Ascending aorta (tissue), 2 donors: ENCODE measurements at regions not wholly inside any gene's neighbourhood (a gene's known extent, or its start where the extent isn't known, plus 50 kb on each side); places are given as distances from the start of the nearest gene placed in this dataset.
A peak's percentile ranks its signal among the peaks of the same experiment; 100 is the strongest.

Experiments
- DNase-seq, 2 donors: peaks; one replicate each; pipeline ENCODE4 v3.0.0-alpha.2; 2019; ENCODE audit warnings: low spot score in 2 of 2
- H3K27ac ChIP-seq, 2 donors: fragments of 200-600 bp; sonication (generic); one replicate each; pipeline ENCODE4 v1.5.1; 2016 to 2017; ENCODE audit warnings: mild to moderate bottlenecking in 1 of 2
- H3K27me3 ChIP-seq: fragments of 200-600 bp; sonication (generic); one replicate; pipeline ENCODE4 v1.5.1; 2017
- H3K36me3 ChIP-seq, 2 donors: fragments of 200-600 bp; sonication (generic); one replicate each; pipeline ENCODE4 v1.5.1; 2016
- H3K4me1 ChIP-seq, 2 donors: fragments of 200-600 bp; sonication (generic); one replicate each; pipeline ENCODE4 v1.5.1; 2016 to 2017; ENCODE audit warnings: mild to moderate bottlenecking in 1 of 2
- H3K4me3 ChIP-seq, 2 donors: fragments of 200-600 bp; sonication (generic); one replicate each; pipeline ENCODE4 v1.5.1; 2016 to 2017; ENCODE audit warnings: mild to moderate bottlenecking in 1 of 2
- H3K9me3 ChIP-seq, 2 donors: fragments of 200-600 bp; sonication (generic); one replicate each; pipeline ENCODE4 v1.5.1; 2016
- intact Hi-C: fragments of 100-400 bp; cut with DNase I; formaldehyde crosslinking; loops from one replicate; pipeline ENCODE4 v1.15.1; 2023
- TF ChIP-seq, protein P1 (sequence below), 3 experiments: fragments of 200-600 bp in 2 of 3; fragments of 450-650 bp in 1 of 3; sonication (generic) in 2 of 3; IDR thresholded peaks; one replicate each; pipeline ENCODE4 v1.5.1; 2016 to 2019; ENCODE audit warnings: antibody characterized with exemption in 3 of 3, mild to moderate bottlenecking in 1 of 3, moderate library complexity in 1 of 3

DNA sequence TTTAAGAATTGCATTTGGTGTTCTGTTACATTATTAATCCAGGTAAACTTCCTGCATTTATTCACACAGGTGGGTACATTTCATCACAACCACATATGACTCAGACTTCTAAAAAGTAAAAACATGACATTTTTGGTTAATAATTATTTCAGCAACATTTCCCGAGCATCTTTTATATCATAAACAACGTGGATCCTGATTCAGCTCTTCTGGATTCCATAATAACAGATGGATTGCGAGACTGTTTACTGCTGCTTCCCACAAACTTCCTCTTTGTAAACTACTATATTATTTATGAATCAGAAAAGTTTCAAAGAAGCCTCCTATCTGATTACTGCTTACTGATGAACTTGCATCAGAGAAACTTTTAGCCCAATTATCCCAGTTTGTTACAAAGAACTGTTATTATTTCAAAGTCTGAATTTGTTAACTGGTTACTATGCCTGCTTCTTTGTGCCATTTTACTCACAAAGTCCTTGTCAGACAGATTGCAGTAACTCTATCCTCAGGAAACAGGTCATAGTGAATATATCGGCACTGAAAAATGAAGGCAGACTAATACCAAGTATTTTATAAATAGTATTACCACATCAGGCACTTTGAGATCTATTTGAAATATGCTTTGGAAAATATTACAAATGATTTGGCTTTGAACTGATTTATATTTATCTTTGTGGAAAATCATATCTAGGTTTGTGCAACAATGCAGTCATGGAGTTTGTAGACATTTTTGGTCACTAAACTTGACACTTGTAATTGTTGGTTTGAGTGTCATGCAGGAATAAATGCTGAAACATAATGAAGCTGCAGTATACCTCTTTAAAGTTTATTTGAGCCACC, 511.6 kb downstream of the PLCL1 start:
- Histone ChIP-seq H3K27ac (no peak overlapping the region), H3K9me3 (no peaks in the 10 kb centered on the region), H3K27me3 (no peaks in the 10 kb centered on the region), H3K36me3 (no peaks in the 10 kb centered on the region), H3K4me1 (no peaks in the 10 kb centered on the region), H3K4me3 (no peak overlapping the region)
- TF ChIP-seq, protein P1, sequence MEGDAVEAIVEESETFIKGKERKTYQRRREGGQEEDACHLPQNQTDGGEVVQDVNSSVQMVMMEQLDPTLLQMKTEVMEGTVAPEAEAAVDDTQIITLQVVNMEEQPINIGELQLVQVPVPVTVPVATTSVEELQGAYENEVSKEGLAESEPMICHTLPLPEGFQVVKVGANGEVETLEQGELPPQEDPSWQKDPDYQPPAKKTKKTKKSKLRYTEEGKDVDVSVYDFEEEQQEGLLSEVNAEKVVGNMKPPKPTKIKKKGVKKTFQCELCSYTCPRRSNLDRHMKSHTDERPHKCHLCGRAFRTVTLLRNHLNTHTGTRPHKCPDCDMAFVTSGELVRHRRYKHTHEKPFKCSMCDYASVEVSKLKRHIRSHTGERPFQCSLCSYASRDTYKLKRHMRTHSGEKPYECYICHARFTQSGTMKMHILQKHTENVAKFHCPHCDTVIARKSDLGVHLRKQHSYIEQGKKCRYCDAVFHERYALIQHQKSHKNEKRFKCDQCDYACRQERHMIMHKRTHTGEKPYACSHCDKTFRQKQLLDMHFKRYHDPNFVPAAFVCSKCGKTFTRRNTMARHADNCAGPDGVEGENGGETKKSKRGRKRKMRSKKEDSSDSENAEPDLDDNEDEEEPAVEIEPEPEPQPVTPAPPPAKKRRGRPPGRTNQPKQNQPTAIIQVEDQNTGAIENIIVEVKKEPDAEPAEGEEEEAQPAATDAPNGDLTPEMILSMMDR (IDR thresholded peaks at IDR 0.05) = no peak
- DNase-seq = no peak
- intact Hi-C loops = loop anchor here (2.0 to 10.0 kb wide), 2 partner anchors 1149 to 1173 kb away; no protein-coding TSS in a partner anchor

DNA sequence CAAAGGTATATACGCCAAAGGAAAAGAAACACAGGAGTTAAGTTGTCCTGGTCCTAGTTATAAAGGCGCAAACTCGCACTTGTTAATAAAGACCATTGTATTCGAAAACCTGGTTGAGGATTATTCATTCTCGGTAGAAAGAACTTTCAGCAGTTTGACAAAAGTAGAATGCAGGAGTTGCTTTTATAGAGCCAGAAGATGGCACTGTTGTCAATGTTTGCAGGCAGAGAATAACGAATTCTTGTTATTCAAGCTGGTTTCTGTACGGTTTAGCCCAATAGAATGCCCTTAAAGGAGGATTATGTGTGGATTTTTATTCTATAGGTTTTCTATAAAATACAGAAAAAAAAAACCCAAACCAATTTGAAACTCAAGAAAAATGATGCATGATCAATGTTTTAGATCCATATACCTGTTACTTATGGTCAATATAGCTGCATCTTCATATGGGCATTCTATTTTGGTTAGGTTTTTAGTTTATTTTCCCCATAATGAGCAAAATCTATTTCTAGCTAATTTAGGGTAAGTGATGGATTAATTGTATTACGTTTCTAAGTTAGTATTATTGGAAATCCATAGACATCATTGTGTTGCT, 510.3 kb downstream of the PLCL1 start:
- H3K4me3 ChIP-seq = no peak overlapping the region
- H3K36me3 ChIP-seq = no peaks in the 10 kb centered on the region
- H3K27me3 ChIP-seq = no peaks in the 10 kb centered on the region
- no peak for DNase-seq
- TF ChIP-seq, protein P1 (IDR thresholded peaks at IDR 0.05) = peak; percentile 19 to 64 (median 40)
- no peak overlapping the region for H3K27ac ChIP-seq
- no peaks in the 10 kb centered on the region for H3K4me1 ChIP-seq
- intact Hi-C loops = loop anchor here (2.0 to 10.0 kb wide), 2 partner anchors 1150 to 1174 kb away; no protein-coding TSS in a partner anchor
- no peaks in the 10 kb centered on the region for H3K9me3 ChIP-seq

DNA sequence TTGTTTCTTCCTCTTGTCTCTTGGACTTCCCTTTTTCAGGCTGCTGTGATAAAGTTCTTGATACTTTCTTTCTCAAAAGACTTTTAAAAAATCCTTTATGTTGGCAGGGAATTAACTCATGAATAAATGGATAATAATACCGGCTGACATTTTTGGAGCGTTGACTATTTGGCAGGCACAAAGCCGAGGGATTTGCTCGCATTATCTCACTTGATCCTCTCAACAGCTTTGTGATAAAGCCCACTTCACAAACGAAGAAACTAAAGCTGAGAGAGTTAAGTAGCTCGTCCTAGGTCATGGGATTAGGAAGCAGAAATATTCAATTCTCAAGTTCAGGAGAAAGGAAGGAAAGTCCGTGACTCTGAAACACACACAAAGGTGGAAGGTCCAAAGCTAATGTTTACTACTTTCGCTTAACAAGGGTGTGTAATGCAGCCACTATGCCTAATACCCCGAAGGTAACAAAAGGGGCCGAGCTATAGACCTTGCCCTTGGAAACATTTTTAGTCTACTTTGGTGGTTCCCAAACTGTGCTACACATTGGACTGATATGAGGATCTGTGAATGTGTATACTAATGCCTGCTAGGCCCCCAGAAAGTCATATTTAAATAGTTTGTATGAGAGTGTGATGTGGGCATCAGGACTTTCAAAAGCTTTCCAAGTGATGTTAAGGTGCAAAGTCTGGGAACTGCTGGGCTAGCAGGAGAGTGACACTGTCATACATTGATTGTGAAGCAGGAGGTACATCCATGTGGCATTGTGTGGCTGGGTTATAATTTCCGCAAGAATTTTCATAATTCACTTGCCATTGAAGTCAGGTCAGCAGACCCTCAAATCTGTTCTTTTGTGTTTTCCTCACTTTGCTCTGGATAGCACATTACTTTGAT, 508.4 kb downstream of the PLCL1 start:
- no peak overlapping the region for H3K4me3 ChIP-seq
- no peaks in the 10 kb centered on the region for H3K4me1 ChIP-seq
- H3K9me3 ChIP-seq = no peaks in the 10 kb centered on the region
- no peak overlapping the region for H3K27ac ChIP-seq
- H3K27me3 ChIP-seq = no peaks in the 10 kb centered on the region
- no peak for DNase-seq
- TF ChIP-seq, protein P1 (IDR thresholded peaks at IDR 0.05) = no peak
- H3K36me3 ChIP-seq = no peaks in the 10 kb centered on the region
- intact Hi-C loops = loop anchor here (2.0 to 10.0 kb wide), 2 partner anchors 1152 to 1426 kb away; no protein-coding TSS in a partner anchor

DNA sequence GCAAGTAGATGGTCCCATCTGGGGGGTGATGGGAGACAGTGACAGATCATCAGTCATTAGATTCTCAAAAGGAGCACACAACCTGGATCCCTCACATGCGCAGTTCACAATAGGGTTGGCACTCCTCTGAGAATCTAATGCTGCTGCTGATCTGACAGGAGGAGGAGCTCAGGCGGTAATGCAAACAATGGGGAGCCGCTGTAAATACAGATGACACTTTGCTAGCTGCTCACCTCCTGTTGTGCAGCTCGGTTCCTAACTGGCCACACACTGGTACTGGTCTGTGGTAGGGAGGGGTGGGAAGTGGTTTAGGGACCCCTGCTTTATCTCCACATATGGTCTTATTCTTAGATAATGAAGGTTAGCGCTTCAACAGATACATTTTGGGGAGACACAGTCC, 506.6 kb downstream of the PLCL1 start:
- Histone ChIP-seq H3K27ac (no peak overlapping the region), H3K27me3 (no peaks in the 10 kb centered on the region), H3K9me3 (no peaks in the 10 kb centered on the region), H3K36me3 (no peaks in the 10 kb centered on the region), H3K4me3 (no peak overlapping the region), H3K4me1 (no peaks in the 10 kb centered on the region)
- DNase-seq = no peak
- intact Hi-C loops = loop anchor here (10.0 kb wide), 1 partner anchor 1154 kb away; no protein-coding TSS in a partner anchor
- TF ChIP-seq, protein P1 (IDR thresholded peaks at IDR 0.05) = no peak

DNA sequence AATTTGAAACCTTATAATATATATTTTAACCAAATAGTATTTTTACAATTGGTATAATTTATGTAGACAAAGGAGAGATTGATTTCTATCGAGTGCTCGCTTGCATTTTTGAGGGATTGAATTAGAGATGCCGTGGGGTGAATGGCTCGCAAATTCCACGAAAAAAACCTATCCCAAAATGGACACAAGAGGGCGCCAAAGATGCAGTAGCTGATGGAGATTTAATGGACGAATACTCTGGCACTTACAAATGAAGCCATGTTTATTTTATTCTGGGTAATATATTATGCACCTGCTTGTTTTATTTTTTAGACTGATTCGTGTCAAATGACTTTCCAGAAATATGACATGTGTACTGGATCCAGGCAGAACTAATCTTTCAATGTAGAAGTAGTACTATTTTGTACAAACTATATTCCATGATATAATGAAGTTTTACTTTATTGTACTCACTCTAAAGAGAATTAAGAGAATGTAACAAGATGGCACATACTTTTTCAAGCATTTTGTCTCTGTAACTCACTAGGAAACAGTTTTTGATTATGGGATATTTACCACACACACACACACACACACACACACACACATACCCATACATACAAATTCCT, 505.4 kb downstream of the PLCL1 start:
- intact Hi-C loops = loop anchor here (10.0 kb wide), 1 partner anchor 1155 kb away; no protein-coding TSS in a partner anchor
- no peaks in the 10 kb centered on the region for H3K36me3 ChIP-seq
- no peaks in the 10 kb centered on the region for H3K27me3 ChIP-seq
- DNase-seq = no peak
- H3K4me1 ChIP-seq = no peaks in the 10 kb centered on the region
- H3K4me3 ChIP-seq = no peak overlapping the region
- TF ChIP-seq, protein P1 (IDR thresholded peaks at IDR 0.05) = peak; percentile 23 to 82 (median 78)
- no peak overlapping the region for H3K27ac ChIP-seq
- no peaks in the 10 kb centered on the region for H3K9me3 ChIP-seq
